ENCODE measurements at regions not wholly inside any gene's neighbourhood (a gene's known extent, or its start where the extent isn't known, plus 50 kb on each side); places are given as distances from the start of the nearest gene placed in this dataset.

GRCh38 chr19:31783592-31783991 is 434.4 kb upstream of the TSHZ3 start:
- Histone ChIP-seq H3K9ac (replicated peaks in 1 of 4; ENCODE audit: extremely low read depth in 1 of 4, low read depth in 3 of 4, low read length in 3 of 4) (no peak overlapping the region), H3K36me3 (ENCODE audit: control insufficient read depth in 2 of 4, insufficient read depth in 4 of 4, low read length in 3 of 4) (no peaks in the 10 kb centered on the region), H2AK5ac (ENCODE audit: low read depth, low read length) (no peak overlapping the region), H4K5ac (ENCODE audit: insufficient read length, low read depth, low read length) (no peak overlapping the region), H3K4me2 (ENCODE audit: insufficient read depth in 1 of 2, low read depth in 2 of 2, low read length in 2 of 2) (no peak overlapping the region), H3K27me3 (replicated peaks in 1 of 4; ENCODE audit: control insufficient read depth in 3 of 4, extremely low read depth in 1 of 4, insufficient read depth in 3 of 4, low read length in 3 of 4) (no peaks in the 10 kb centered on the region), H3K23ac (ENCODE audit: insufficient read length) (no peak overlapping the region), H3K4me1 (replicated peaks in 1 of 4; ENCODE audit: control insufficient read depth in 3 of 4, insufficient read depth in 4 of 4, low read length in 3 of 4) (peaks cover 0 to 4% (median 1%) of the 10 kb centered on the region in 4 experiments; a peak in 3 of 7 replicates), H3K18ac (ENCODE audit: extremely low read depth, low read length) (no peak overlapping the region), H2AFZ (ENCODE audit: low read length) (no peak overlapping the region), H3K4me3 (ENCODE audit: extremely low read depth in 1 of 4, insufficient read depth in 2 of 4, low read depth in 3 of 4, low read length in 4 of 4) (no peak overlapping the region), H2BK120ac (replicated peaks; ENCODE audit: low read depth, low read length) (no peak overlapping the region), H2BK5ac (ENCODE audit: low read depth, low read length) (no peak overlapping the region), H3K9me3 (ENCODE audit: insufficient read depth in 2 of 2, low read depth in 1 of 2, low read length in 1 of 2) (no peaks in the 10 kb centered on the region), H3K27ac (ENCODE audit: low read depth, low read length) (no peak overlapping the region), H3K56ac (replicated peaks; ENCODE audit: insufficient read length, low read depth, low read length) (no peak overlapping the region), H3K14ac (ENCODE audit: insufficient read length) (no peak overlapping the region), H3K79me1 (ENCODE audit: low read depth, low read length) (no peaks in the 10 kb centered on the region), H2BK20ac (ENCODE audit: low read length) (no peak overlapping the region), H4K20me1 (replicated peaks in 1 of 2; ENCODE audit: control insufficient read depth in 1 of 2, insufficient read depth in 2 of 2, low read length in 2 of 2) (no peaks in the 10 kb centered on the region), H4K8ac (ENCODE audit: extremely low read depth, insufficient read depth, low read length) (no peak overlapping the region), H3K79me2 (ENCODE audit: control insufficient read depth in 1 of 2, insufficient read depth in 2 of 2, low read length in 2 of 2) (no peaks in the 10 kb centered on the region), H3K23me2 (ENCODE audit: low read depth, low read length) (no peaks in the 10 kb centered on the region), H4K91ac (replicated peaks; ENCODE audit: insufficient read length, low read length) (no peak overlapping the region), H2BK12ac (ENCODE audit: low read depth, low read length) (no peak overlapping the region), H2BK15ac (ENCODE audit: low read length) (no peak overlapping the region), H3K4ac (replicated peaks; ENCODE audit: insufficient read length, low read depth, low read length) (no peak overlapping the region)
- FAIRE-seq (no peak), DNase-seq (ENCODE audit: low read depth in 1 of 2, low spot score in 2 of 2) (peak in 1 of 2 experiments; percentile 30)
- WGBS, 2 experiments (ENCODE audit: extremely low coverage in 1 of 2, insufficient coverage in 1 of 2, insufficient read length in 1 of 2, insufficient replicate concordance in 2 of 2, low coverage in 1 of 2, low lambda C conversion rate in 2 of 2, missing lambda C conversion rate in 1 of 2), result 96% methylated on average over 9 of the region's 9 CpGs; no CpG with 5 or more reads in 1 of the 2 experiments
- CTCF ChIA-PET (ENCODE audit: partially characterized antibody), result no interaction called here
- POLR2A ChIA-PET (ENCODE audit: partially characterized antibody), result no interaction called here
- no peak for TF ChIP-seq YY1 (IDR thresholded peaks at IDR 0.05; ENCODE audit: low read depth, low read length)
- no peak for TF ChIP-seq TEAD4 (IDR thresholded peaks at IDR 0.05; ENCODE audit: low read depth, low read length)
- TF ChIP-seq ZNF274 (IDR thresholded peaks at IDR 0.05; ENCODE audit: borderline replicate concordance, extremely low read depth, low read length), result no peak
- TF ChIP-seq, protein P1, sequence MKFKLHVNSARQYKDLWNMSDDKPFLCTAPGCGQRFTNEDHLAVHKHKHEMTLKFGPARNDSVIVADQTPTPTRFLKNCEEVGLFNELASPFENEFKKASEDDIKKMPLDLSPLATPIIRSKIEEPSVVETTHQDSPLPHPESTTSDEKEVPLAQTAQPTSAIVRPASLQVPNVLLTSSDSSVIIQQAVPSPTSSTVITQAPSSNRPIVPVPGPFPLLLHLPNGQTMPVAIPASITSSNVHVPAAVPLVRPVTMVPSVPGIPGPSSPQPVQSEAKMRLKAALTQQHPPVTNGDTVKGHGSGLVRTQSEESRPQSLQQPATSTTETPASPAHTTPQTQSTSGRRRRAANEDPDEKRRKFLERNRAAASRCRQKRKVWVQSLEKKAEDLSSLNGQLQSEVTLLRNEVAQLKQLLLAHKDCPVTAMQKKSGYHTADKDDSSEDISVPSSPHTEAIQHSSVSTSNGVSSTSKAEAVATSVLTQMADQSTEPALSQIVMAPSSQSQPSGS (IDR thresholded peaks at IDR 0.05; ENCODE audit: low read length), result no peak
- no peak for TF ChIP-seq SIX5 (IDR thresholded peaks at IDR 0.05; ENCODE audit: low read depth, low read length)
- no peak for TF ChIP-seq CHD1 (IDR thresholded peaks at IDR 0.05; ENCODE audit: low read depth, low read length)
- no peak for TF ChIP-seq RFX5 (IDR thresholded peaks at IDR 0.05; ENCODE audit: borderline replicate concordance, low read depth, low read length)
- TF ChIP-seq MAFK (IDR thresholded peaks at IDR 0.05; ENCODE audit: low read depth, low read length), result no peak
- TF ChIP-seq ATF3 (IDR thresholded peaks at IDR 0.05; ENCODE audit: insufficient read depth, low read depth, low read length), result no peak
- TF ChIP-seq SIN3A (conservative IDR thresholded peaks at IDR 0.05 in 1 of 2, IDR thresholded peaks at IDR 0.05 in 1 of 2; ENCODE audit: low read depth in 1 of 2, low read length in 2 of 2), result no peak
- TF ChIP-seq POLR2A (IDR thresholded peaks at IDR 0.05; ENCODE audit: control extremely low read depth in 1 of 2, low read depth in 2 of 2, low read length in 2 of 2), result no peak
